Esophagus muscularis mucosa (tissue), 3 donors: ENCODE measurements at regions not wholly inside any gene's neighbourhood (a gene's known extent, or its start where the extent isn't known, plus 50 kb on each side); places are given as distances from the start of the nearest gene placed in this dataset.

ENCODE experiments used
- POLR2A ChIP-seq: fragments of 450-650 bp; IDR thresholded peaks from one replicate; pipeline ENCODE4 v1.6.1; 2017; ENCODE audit warnings: antibody characterized with exemption, moderate library complexity, mild to moderate bottlenecking, low read depth
- TF ChIP-seq, protein P1 (sequence below), 3 experiments: fragments of 200-600 bp in 2 of 3; fragments of 450-650 bp in 1 of 3; sonication (generic) in 2 of 3; IDR thresholded peaks; one replicate each; pipeline ENCODE4 v1.5.1; 2017 to 2019; ENCODE audit warnings: antibody characterized with exemption in 3 of 3, mild to moderate bottlenecking in 2 of 3, moderate library complexity in 1 of 3

DNA sequence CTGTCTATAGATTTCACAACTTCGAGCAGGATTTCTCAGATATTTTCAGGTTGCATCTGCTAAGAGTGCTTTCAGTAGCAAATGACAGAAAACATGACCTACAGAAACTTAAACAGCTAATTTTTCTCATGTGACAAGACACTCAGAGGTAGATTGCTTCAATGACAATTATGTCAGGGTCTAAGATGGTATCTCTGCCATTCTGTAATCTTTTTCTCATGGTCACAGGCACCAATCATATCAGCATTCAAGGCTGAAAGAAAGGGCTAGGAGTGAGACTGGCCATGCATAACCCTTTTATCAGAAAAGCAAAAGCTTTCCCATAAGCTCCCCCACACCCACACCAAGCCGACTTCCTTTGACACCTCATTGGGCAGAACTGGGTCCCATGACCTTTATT, 450.5 kb upstream of the FAR2 start:
- no peak for TF ChIP-seq POLR2A
- TF ChIP-seq, protein P1, sequence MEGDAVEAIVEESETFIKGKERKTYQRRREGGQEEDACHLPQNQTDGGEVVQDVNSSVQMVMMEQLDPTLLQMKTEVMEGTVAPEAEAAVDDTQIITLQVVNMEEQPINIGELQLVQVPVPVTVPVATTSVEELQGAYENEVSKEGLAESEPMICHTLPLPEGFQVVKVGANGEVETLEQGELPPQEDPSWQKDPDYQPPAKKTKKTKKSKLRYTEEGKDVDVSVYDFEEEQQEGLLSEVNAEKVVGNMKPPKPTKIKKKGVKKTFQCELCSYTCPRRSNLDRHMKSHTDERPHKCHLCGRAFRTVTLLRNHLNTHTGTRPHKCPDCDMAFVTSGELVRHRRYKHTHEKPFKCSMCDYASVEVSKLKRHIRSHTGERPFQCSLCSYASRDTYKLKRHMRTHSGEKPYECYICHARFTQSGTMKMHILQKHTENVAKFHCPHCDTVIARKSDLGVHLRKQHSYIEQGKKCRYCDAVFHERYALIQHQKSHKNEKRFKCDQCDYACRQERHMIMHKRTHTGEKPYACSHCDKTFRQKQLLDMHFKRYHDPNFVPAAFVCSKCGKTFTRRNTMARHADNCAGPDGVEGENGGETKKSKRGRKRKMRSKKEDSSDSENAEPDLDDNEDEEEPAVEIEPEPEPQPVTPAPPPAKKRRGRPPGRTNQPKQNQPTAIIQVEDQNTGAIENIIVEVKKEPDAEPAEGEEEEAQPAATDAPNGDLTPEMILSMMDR (IDR thresholded peaks at IDR 0.05) = no peak
